Bronchial epithelial cell (primary cell): ENCODE measurements at regions not wholly inside any gene's neighbourhood (a gene's known extent, or its start where the extent isn't known, plus 50 kb on each side); places are given as distances from the start of the nearest gene placed in this dataset.

Source experiments
- DNase-seq: peaks from one replicate; pipeline ENCODE4 v3.0.0-alpha.2; 2010; ENCODE audit warnings: low read depth
- FAIRE-seq: peaks from 2 replicates; lab custom pipeline; 2011; peaks lifted over from hg19 to GRCh38; lab: Jason Lieb, UNC
- H3K27me3 ChIP-seq: 2 replicates; pipeline ENCODE4 v1.5.1; 2011; ENCODE audit warnings: low read length; ENCODE audit not compliant: control insufficient read depth, insufficient read depth
- H3K36me3 ChIP-seq: 2 replicates; pipeline ENCODE4 v1.5.1; 2011; ENCODE audit warnings: low read length; ENCODE audit not compliant: control insufficient read depth, insufficient read depth
- H3K4me3 ChIP-seq: 2 replicates; pipeline ENCODE4 v1.5.1; 2011; ENCODE audit warnings: mild to moderate bottlenecking, low read depth, low read length, control low read depth
- TF ChIP-seq, protein P1 (sequence below): IDR thresholded peaks from 2 replicates; pipeline ENCODE4 v1.5.1; 2011; ENCODE audit warnings: mild to moderate bottlenecking, moderate library complexity, low read length, control low read depth, inconsistent platforms; ENCODE audit not compliant: insufficient read depth, severe bottlenecking

DNA sequence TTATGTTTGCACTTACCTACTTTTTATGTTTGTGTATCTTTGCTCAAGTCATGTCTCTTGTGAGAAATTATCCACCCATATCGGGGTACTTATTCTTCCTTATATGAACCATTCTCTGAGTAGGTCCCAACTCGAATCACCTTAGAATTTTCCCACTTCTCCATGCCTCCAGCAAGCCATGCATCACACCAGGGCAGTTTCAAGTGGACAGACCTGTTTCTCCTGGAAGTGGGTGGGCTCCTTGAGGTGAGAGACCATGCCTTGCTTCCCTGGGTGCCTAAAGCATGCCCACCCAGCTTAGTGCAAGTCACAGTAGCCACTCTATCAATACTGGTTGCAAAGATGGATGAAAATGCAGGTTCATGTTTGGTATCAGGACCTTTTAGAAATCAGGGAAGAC, 187.2 kb downstream of the KIT start:
- H3K27me3 ChIP-seq, result no peaks in the 10 kb centered on the region
- TF ChIP-seq, protein P1, sequence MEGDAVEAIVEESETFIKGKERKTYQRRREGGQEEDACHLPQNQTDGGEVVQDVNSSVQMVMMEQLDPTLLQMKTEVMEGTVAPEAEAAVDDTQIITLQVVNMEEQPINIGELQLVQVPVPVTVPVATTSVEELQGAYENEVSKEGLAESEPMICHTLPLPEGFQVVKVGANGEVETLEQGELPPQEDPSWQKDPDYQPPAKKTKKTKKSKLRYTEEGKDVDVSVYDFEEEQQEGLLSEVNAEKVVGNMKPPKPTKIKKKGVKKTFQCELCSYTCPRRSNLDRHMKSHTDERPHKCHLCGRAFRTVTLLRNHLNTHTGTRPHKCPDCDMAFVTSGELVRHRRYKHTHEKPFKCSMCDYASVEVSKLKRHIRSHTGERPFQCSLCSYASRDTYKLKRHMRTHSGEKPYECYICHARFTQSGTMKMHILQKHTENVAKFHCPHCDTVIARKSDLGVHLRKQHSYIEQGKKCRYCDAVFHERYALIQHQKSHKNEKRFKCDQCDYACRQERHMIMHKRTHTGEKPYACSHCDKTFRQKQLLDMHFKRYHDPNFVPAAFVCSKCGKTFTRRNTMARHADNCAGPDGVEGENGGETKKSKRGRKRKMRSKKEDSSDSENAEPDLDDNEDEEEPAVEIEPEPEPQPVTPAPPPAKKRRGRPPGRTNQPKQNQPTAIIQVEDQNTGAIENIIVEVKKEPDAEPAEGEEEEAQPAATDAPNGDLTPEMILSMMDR, result no peak
- FAIRE-seq, result no peak
- H3K36me3 ChIP-seq, result no peaks in the 10 kb centered on the region
- DNase-seq, result no peak
- H3K4me3 ChIP-seq, result no peak overlapping the region

DNA sequence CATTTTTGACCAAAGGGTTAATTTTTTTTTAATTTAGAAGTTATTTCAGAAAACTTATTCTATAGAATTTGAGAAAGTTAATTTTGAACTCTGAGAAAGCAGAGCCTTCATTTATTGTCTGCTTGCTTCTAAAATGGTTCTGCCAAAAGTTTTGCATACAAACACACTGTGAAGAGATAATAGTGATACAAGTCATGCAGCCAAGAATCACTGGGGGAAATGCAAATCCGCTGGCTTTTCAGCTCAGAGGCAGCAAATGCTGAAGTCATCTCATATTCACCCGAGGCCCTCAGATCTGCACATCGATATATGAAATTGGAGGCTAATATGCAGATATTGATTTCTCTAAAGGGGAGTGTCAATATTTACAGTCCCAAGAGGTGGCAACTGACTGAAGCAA, 186.2 kb downstream of the KIT start:
- TF ChIP-seq, protein P1, result no peak
- H3K36me3 ChIP-seq, result no peaks in the 10 kb centered on the region
- DNase-seq, result no peak
- no peak for FAIRE-seq
- no peaks in the 10 kb centered on the region for H3K27me3 ChIP-seq
- no peak overlapping the region for H3K4me3 ChIP-seq

DNA sequence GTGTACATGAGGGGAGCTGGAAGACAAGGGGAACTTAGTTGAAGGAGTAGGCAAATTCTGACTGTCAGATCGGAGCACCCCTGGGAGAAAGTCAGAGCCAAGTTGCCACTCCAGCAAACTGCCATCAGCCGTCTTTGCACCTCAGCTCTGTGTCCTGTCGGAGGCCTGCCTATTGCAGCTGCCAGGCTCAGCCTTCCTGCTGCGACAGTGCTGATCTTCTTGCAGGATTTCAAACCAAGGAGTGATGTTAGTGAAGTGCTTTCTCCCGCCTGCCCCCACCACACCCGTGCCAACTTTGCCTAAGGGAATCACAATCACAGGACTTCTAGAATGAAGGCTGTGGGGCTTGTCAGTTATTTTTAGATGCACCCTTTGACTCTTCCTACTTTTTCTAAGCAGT, 185.3 kb downstream of the KIT start:
- no peak for FAIRE-seq

DNA sequence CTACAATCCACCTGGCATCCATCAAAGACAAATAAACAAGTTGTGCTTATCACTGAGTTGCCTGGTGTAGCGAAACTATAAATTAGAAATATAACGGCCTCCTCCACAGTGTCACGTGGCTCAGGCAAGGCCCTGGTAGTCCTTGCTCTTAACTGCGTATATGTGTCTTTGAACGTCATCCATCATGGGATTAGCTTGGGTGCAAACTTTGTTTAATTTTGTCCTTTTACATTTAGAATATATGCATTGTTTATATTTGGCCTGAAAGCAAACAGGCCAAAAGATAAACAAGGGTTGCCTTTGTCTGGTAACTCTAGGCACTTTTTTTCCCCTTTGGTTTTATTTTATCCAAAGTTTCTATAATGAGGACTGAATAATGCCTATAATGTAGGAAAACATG, 184.9 kb downstream of the KIT start:
- TF ChIP-seq, protein P1, result no peak
- H3K27me3 ChIP-seq, result no peaks in the 10 kb centered on the region
- FAIRE-seq (no peak), DNase-seq (no peak)
- H3K36me3 ChIP-seq, result no peaks in the 10 kb centered on the region
- no peak overlapping the region for H3K4me3 ChIP-seq

More for the DNA sequence above, 185.3 kb downstream of the KIT start:
- no peak overlapping the region for H3K4me3 ChIP-seq
- H3K36me3 ChIP-seq, result no peaks in the 10 kb centered on the region
- TF ChIP-seq, protein P1, result no peak
- DNase-seq, result no peak
- no peaks in the 10 kb centered on the region for H3K27me3 ChIP-seq

DNA sequence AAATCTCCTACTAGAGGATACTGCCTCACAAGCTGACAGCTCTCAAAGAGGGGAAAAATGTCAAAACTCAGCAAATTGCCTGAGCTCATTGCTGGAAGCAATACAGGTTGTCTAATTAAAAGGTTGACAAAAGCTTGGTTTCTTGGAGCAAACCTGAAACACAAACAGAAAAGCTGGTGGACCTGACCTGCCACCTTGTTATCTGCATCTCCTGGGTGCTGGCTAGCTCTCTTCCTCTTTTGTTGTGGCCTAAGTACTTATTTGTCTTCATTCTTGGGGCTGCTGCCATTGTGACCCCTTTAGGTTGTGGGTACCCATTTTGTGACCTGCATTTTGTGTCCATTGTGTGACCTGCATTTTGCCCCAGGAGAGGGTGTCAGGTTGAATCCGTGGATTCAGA, 184.5 kb downstream of the KIT start:
- DNase-seq (no peak), FAIRE-seq (no peak)
- TF ChIP-seq, protein P1, result no peak
- Histone ChIP-seq H3K4me3 (no peak overlapping the region), H3K27me3 (no peaks in the 10 kb centered on the region), H3K36me3 (no peaks in the 10 kb centered on the region)

DNA sequence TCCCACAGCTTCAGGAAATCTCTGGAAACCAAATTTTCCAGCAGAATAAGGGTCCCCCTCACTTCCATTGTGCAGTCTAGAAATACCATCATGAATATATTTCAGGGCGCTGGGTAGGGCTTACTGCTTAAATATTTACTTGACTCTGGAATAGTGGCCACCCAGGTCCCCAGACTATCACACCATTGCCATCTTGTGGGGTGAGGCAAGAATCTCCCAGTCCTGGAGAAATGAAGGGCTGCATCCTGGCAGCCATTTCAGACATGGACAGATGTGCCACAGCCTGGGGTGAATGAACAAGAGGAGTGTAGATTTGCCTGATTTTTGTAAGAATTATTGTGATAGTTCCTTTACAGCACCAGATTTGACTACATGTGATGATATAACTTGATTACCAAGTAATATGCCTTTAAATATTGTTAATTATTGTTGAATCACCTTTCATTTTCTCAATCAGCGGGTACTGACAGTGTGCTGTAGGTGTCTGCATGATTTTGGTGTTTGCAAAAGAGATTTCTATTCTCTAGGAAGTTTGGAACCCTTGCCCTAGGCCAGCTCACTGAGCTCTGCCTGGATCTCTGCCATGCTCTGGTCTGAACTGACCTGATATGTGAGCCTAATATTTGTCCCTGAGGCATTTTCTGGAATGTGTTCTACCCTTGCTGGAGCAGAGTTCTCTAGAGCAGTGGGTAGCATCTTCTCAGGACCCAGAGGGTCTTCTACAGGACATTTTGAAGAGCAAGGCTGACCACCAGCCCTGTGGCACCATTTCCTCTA, 183.4 kb downstream of the KIT start:
- TF ChIP-seq, protein P1, result no peak

More for the DNA sequence above, 183.4 kb downstream of the KIT start:
- DNase-seq (no peak), FAIRE-seq (no peak)
- H3K27me3 ChIP-seq, result no peaks in the 10 kb centered on the region
- no peaks in the 10 kb centered on the region for H3K36me3 ChIP-seq
- H3K4me3 ChIP-seq, result no peak overlapping the region
